WTC11 (cell line): ENCODE measurements at regions not wholly inside any gene's neighbourhood (a gene's known extent, or its start where the extent isn't known, plus 50 kb on each side); places are given as distances from the start of the nearest gene placed in this dataset.

ENCODE experiments used
- ATAC-seq: fragments of 200-7000 bp; cut with Tn5 transposase; 2 replicates; pipeline ENCODE4 v1.10.0; 2021; ENCODE audit warnings: mild to moderate bottlenecking, moderate library complexity
- CTCF ChIA-PET: fragments of 300-600 bp; sonication (Branson Sonifier 250); formaldehyde crosslinking; loops from one replicate; lab custom pipeline; 2021; ENCODE audit warnings: antibody characterized with exemption; lab: Charles Lee
- POLR2A ChIA-PET: fragments of 350-600 bp; sonication (Branson Sonifier 250); formaldehyde crosslinking; loops from one replicate; lab custom pipeline; 2021; ENCODE audit warnings: antibody characterized with exemption; lab: Charles Lee
- DNase-seq: peaks from one replicate; pipeline ENCODE4 v3.0.0; 2021; ENCODE audit warnings: low spot score
- H3K27ac Mint-ChIP-seq: 2 replicates; pipeline ENCODE4 v1.8.0; 2021; ENCODE audit warnings: mixed read lengths
- H3K27me3 Mint-ChIP-seq: 2 replicates; pipeline ENCODE4 v1.8.0; 2021; ENCODE audit warnings: low read depth, mild to moderate bottlenecking, moderate library complexity, mixed read lengths
- H3K36me3 Mint-ChIP-seq: 2 replicates; pipeline ENCODE4 v1.8.0; 2021; ENCODE audit warnings: mixed read lengths
- H3K4me1 Mint-ChIP-seq: 2 replicates; pipeline ENCODE4 v1.8.0; 2022; ENCODE audit warnings: mixed read lengths
- H3K4me3 Mint-ChIP-seq: 2 replicates; pipeline ENCODE4 v1.8.0; 2021; ENCODE audit warnings: mild to moderate bottlenecking, moderate library complexity, mixed read lengths
- H3K9me3 Mint-ChIP-seq: 2 replicates; pipeline ENCODE4 v1.8.0; 2021; ENCODE audit warnings: mixed read lengths
- CREM ChIP-seq: sonication (generic); formaldehyde crosslinking; IDR thresholded peaks from 2 replicates; pipeline ENCODE4 v1.8.1; 2022; ENCODE audit warnings: mild to moderate bottlenecking, missing genetic modification reagents, moderate library complexity
- ESRRA ChIP-seq: sonication (generic); formaldehyde crosslinking; IDR thresholded peaks from 2 replicates; pipeline ENCODE4 v1.8.1; 2022; ENCODE audit warnings: mild to moderate bottlenecking, missing genetic modification reagents, borderline replicate concordance
- JUN ChIP-seq: sonication (generic); formaldehyde crosslinking; IDR thresholded peaks from 2 replicates; pipeline ENCODE4 v1.8.0; 2023; ENCODE audit warnings: mild to moderate bottlenecking, missing genetic modification reagents
- MXD4 ChIP-seq: fragments of 250-450 bp; sonication (Bioruptor Pico); IDR thresholded peaks from 2 replicates; pipeline ENCODE4 v1.8.0; 2021; ENCODE audit warnings: mild to moderate bottlenecking, moderate library complexity, borderline replicate concordance
- OVOL2 ChIP-seq: fragments of 250-450 bp; sonication (Bioruptor Pico); IDR thresholded peaks from 2 replicates; pipeline ENCODE4 v1.9.0; 2021; ENCODE audit warnings: mild to moderate bottlenecking, borderline replicate concordance
- SOX15 ChIP-seq: fragments of 250-450 bp; sonication (Bioruptor Pico); IDR thresholded peaks from 2 replicates; pipeline ENCODE4 v1.9.0; 2021; ENCODE audit warnings: mild to moderate bottlenecking
- TEAD1 ChIP-seq: sonication (generic); formaldehyde crosslinking; IDR thresholded peaks from 2 replicates; pipeline ENCODE4 v1.8.0; 2022; ENCODE audit warnings: mild to moderate bottlenecking, missing genetic modification reagents
- ZBTB21 ChIP-seq: sonication (generic); formaldehyde crosslinking; IDR thresholded peaks from 2 replicates; pipeline ENCODE4 v1.8.1; 2023; ENCODE audit warnings: mild to moderate bottlenecking, missing genetic modification reagents, borderline replicate concordance
- ZNF121 ChIP-seq: sonication (generic); formaldehyde crosslinking; IDR thresholded peaks from 2 replicates; pipeline ENCODE4 v1.8.0; 2023; ENCODE audit warnings: missing genetic modification reagents
- ZNF423 ChIP-seq: fragments of 250-450 bp; sonication (Bioruptor Pico); IDR thresholded peaks from 2 replicates; pipeline ENCODE4 v2.1.2; 2022; ENCODE audit warnings: mild to moderate bottlenecking, moderate library complexity
- TF ChIP-seq, protein P1 (sequence below): sonication (generic); formaldehyde crosslinking; IDR thresholded peaks from 2 replicates; pipeline ENCODE4 v1.8.1; 2023; ENCODE audit warnings: mild to moderate bottlenecking, missing genetic modification reagents, moderate library complexity
- TF ChIP-seq, protein P2 (sequence below): sonication (generic); formaldehyde crosslinking; IDR thresholded peaks from 2 replicates; pipeline ENCODE4 v1.8.0; 2022; ENCODE audit warnings: mild to moderate bottlenecking, missing genetic modification reagents
- TF ChIP-seq, protein P3 (sequence below): sonication (generic); formaldehyde crosslinking; IDR thresholded peaks from 2 replicates; pipeline ENCODE4 v1.8.0; 2023; ENCODE audit warnings: missing genetic modification reagents
- TF ChIP-seq, protein P4 (sequence below): fragments of 250-450 bp; sonication (Bioruptor Pico); IDR thresholded peaks from 2 replicates; pipeline ENCODE4 v2.1.2; 2022; ENCODE audit warnings: mild to moderate bottlenecking, moderate library complexity
- TF ChIP-seq, protein P5 (sequence below): sonication (generic); formaldehyde crosslinking; IDR thresholded peaks from 2 replicates; pipeline ENCODE4 v1.8.0; 2022; ENCODE audit warnings: missing genetic modification reagents

DNA sequence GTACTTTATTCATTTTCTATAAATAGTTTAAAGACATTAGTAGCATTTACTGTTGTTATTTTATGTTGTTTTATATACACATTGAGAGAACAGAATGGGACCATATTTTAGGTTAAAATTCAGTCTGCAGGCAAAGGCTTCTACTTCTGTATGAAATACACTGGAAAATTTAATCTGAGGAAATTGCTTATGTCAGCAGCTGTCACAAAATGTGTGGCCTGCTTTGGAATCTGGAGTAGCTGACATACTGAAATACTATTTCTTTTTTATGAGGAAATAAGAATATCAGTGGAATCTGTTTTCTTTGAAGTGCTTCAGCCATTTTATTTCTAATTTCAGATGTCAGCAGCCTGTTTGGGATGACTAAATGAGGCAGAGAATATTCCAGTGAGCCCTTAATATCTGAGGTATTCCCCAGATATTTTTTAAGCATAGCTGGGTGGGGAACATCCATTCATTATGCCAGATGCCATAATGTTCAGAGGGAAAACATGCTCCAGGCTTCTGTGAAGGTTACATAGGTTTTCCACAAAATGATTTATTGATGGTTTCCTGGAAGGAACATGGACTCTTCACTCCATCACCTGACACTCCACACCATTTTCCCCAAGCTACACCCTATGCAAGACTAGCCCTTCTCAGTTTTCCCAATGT, 267.1 kb downstream of the ARL4A start (continued):
- TF ChIP-seq, protein P1, sequence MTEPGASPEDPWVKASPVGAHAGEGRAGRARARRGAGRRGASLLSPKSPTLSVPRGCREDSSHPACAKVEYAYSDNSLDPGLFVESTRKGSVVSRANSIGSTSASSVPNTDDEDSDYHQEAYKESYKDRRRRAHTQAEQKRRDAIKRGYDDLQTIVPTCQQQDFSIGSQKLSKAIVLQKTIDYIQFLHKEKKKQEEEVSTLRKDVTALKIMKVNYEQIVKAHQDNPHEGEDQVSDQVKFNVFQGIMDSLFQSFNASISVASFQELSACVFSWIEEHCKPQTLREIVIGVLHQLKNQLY (CRISPR knock-in tag): no peak
- TF ChIP-seq, protein P2, sequence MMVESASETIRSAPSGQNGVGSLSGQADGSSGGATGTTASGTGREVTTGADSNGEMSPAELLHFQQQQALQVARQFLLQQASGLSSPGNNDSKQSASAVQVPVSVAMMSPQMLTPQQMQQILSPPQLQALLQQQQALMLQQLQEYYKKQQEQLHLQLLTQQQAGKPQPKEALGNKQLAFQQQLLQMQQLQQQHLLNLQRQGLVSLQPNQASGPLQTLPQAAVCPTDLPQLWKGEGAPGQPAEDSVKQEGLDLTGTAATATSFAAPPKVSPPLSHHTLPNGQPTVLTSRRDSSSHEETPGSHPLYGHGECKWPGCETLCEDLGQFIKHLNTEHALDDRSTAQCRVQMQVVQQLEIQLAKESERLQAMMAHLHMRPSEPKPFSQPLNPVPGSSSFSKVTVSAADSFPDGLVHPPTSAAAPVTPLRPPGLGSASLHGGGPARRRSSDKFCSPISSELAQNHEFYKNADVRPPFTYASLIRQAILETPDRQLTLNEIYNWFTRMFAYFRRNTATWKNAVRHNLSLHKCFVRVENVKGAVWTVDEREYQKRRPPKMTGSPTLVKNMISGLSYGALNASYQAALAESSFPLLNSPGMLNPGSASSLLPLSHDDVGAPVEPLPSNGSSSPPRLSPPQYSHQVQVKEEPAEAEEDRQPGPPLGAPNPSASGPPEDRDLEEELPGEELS (CRISPR knock-in tag): no peak

DNA sequence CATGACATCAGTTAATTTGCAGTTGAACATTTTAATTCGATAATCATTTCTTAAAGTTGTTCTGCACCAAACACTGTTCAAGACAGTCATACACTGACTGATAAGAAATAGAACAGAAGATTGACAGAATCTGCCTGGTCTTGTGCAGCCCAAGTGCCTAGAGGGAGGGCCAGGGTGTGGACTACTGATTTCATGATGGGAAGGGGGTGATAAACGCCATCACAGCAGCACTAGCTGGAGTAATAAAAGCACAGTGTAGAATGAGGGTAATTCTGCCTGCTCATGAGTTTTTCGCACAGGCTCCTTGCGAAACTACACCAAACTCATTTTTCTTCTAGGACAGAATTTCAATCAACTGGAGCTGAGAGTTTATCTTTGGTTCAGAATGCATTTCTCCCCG, 270.1 kb downstream of the ARL4A start:
- CTCF ChIA-PET: no interaction called here
- Mint-ChIP-seq H3K4me1 (no peaks in the 10 kb centered on the region), H3K27me3 (no peaks in the 10 kb centered on the region), H3K4me3 (no peak overlapping the region), H3K36me3 (no peaks in the 10 kb centered on the region), H3K9me3 (no peaks in the 10 kb centered on the region), H3K27ac (no peak overlapping the region)
- POLR2A ChIA-PET: no interaction called here
- TF ChIP-seq SOX15 (CRISPR knock-in tag) (no peak), JUN (CRISPR knock-in tag) (no peak), TEAD1 (CRISPR knock-in tag) (no peak), OVOL2 (CRISPR knock-in tag) (no peak), ZNF423 (CRISPR knock-in tag) (no peak), ESRRA (CRISPR knock-in tag) (no peak), ZBTB21 (CRISPR knock-in tag) (no peak), ZNF121 (CRISPR knock-in tag) (no peak), MXD4 (CRISPR knock-in tag) (no peak), CREM (no peak)
- TF ChIP-seq, protein P3, sequence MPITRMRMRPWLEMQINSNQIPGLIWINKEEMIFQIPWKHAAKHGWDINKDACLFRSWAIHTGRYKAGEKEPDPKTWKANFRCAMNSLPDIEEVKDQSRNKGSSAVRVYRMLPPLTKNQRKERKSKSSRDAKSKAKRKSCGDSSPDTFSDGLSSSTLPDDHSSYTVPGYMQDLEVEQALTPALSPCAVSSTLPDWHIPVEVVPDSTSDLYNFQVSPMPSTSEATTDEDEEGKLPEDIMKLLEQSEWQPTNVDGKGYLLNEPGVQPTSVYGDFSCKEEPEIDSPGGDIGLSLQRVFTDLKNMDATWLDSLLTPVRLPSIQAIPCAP: no peak
- TF ChIP-seq, protein P2 (CRISPR knock-in tag): no peak
- TF ChIP-seq, protein P4, sequence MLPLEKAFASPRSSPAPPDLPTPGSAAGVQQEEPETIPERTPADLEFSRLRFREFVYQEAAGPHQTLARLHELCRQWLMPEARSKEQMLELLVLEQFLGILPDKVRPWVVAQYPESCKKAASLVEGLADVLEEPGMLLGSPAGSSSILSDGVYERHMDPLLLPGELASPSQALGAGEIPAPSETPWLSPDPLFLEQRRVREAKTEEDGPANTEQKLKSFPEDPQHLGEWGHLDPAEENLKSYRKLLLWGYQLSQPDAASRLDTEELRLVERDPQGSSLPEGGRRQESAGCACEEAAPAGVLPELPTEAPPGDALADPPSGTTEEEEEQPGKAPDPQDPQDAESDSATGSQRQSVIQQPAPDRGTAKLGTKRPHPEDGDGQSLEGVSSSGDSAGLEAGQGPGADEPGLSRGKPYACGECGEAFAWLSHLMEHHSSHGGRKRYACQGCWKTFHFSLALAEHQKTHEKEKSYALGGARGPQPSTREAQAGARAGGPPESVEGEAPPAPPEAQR (CRISPR knock-in tag): no peak
- TF ChIP-seq, protein P1 (CRISPR knock-in tag): no peak
- TF ChIP-seq, protein P5, sequence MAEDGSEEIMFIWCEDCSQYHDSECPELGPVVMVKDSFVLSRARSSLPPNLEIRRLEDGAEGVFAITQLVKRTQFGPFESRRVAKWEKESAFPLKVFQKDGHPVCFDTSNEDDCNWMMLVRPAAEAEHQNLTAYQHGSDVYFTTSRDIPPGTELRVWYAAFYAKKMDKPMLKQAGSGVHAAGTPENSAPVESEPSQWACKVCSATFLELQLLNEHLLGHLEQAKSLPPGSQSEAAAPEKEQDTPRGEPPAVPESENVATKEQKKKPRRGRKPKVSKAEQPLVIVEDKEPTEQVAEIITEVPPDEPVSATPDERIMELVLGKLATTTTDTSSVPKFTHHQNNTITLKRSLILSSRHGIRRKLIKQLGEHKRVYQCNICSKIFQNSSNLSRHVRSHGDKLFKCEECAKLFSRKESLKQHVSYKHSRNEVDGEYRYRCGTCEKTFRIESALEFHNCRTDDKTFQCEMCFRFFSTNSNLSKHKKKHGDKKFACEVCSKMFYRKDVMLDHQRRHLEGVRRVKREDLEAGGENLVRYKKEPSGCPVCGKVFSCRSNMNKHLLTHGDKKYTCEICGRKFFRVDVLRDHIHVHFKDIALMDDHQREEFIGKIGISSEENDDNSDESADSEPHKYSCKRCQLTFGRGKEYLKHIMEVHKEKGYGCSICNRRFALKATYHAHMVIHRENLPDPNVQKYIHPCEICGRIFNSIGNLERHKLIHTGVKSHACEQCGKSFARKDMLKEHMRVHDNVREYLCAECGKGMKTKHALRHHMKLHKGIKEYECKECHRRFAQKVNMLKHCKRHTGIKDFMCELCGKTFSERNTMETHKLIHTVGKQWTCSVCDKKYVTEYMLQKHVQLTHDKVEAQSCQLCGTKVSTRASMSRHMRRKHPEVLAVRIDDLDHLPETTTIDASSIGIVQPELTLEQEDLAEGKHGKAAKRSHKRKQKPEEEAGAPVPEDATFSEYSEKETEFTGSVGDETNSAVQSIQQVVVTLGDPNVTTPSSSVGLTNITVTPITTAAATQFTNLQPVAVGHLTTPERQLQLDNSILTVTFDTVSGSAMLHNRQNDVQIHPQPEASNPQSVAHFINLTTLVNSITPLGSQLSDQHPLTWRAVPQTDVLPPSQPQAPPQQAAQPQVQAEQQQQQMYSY (CRISPR knock-in tag): no peak
- ATAC-seq (no peak), DNase-seq (no peak)
